Activated CD8-positive, alpha-beta memory T cell treated with anti-CD3 and anti-CD28 coated beads for 24 hours (primary cell): ENCODE measurements at regions not wholly inside any gene's neighbourhood (a gene's known extent, or its start where the extent isn't known, plus 50 kb on each side); places are given as distances from the start of the nearest gene placed in this dataset.

Source experiments
- DNase-seq: peaks from one replicate; pipeline ENCODE4 v3.0.0-alpha.2; 2020

GRCh38 chr4:124593494-124593893, 119.0 kb downstream of the ANKRD50 start:
- no peak for DNase-seq

GRCh38 chr4:124594945-124595344, 117.6 kb downstream of the ANKRD50 start:
- DNase-seq: no peak

- DNase-seq: no peak
These were observed 115.7 kb downstream of the ANKRD50 start for GRCh38 chr4:124596816-124597215.

GRCh38 chr4:124610211-124610610, 102.3 kb downstream of the ANKRD50 start:
- DNase-seq: no peak
